ENCODE measurements at regions not wholly inside any gene's neighbourhood (a gene's known extent, or its start where the extent isn't known, plus 50 kb on each side); places are given as distances from the start of the nearest gene placed in this dataset.

- no peak for DNase-seq (ENCODE audit: low spot score)
- no peaks in the 10 kb centered on the region for H3K9me3 ChIP-seq (ENCODE audit: severe bottlenecking)
- H3K4me1 ChIP-seq (ENCODE audit: insufficient read depth, poor library complexity, severe bottlenecking), result peaks cover 29% of the 10 kb centered on the region
- no peaks in the 10 kb centered on the region for H3K27me3 ChIP-seq (ENCODE audit: insufficient read depth, poor library complexity, severe bottlenecking)
- H3K4me3 ChIP-seq (ENCODE audit: severe bottlenecking), result no peak overlapping the region
- H3K27ac ChIP-seq (ENCODE audit: poor library complexity, severe bottlenecking), result no peak overlapping the region
- ATAC-seq (ENCODE audit: low read depth), result no peak
- TF ChIP-seq CTCF (IDR thresholded peaks at IDR 0.05; ENCODE audit: poor library complexity, severe bottlenecking), result peak; percentile 27
- H3K36me3 ChIP-seq (ENCODE audit: low read depth), result no peaks in the 10 kb centered on the region
Observed at GRCh38 chr15:70265466-70265978, 167.8 kb upstream of the TLE3 start.

- no peaks in the 10 kb centered on the region for H3K36me3 ChIP-seq (ENCODE audit: low read depth)
- H3K27ac ChIP-seq (ENCODE audit: poor library complexity, severe bottlenecking), result no peak overlapping the region
- H3K4me3 ChIP-seq (ENCODE audit: severe bottlenecking), result no peak overlapping the region
- no peaks in the 10 kb centered on the region for H3K9me3 ChIP-seq (ENCODE audit: severe bottlenecking)
- no peak for DNase-seq (ENCODE audit: low spot score)
- ATAC-seq (ENCODE audit: low read depth), result no peak
- no peak for TF ChIP-seq CTCF (IDR thresholded peaks at IDR 0.05; ENCODE audit: poor library complexity, severe bottlenecking)
- H3K4me1 ChIP-seq (ENCODE audit: insufficient read depth, poor library complexity, severe bottlenecking), result peaks cover 23% of the 10 kb centered on the region
- no peaks in the 10 kb centered on the region for H3K27me3 ChIP-seq (ENCODE audit: insufficient read depth, poor library complexity, severe bottlenecking)
Observed at GRCh38 chr15:70264738-70265465, 167.2 kb upstream of the TLE3 start.

GRCh38 chr15:70264014-70264582 is 166.4 kb upstream of the TLE3 start:
- peaks cover 15% of the 10 kb centered on the region for H3K4me1 ChIP-seq (ENCODE audit: insufficient read depth, poor library complexity, severe bottlenecking)
- H3K27ac ChIP-seq (ENCODE audit: poor library complexity, severe bottlenecking), result no peak overlapping the region
- H3K4me3 ChIP-seq (ENCODE audit: severe bottlenecking), result no peak overlapping the region
- no peak for ATAC-seq (ENCODE audit: low read depth)
- no peak for DNase-seq (ENCODE audit: low spot score)
- H3K36me3 ChIP-seq (ENCODE audit: low read depth), result no peaks in the 10 kb centered on the region
- H3K9me3 ChIP-seq (ENCODE audit: severe bottlenecking), result no peaks in the 10 kb centered on the region
- H3K27me3 ChIP-seq (ENCODE audit: insufficient read depth, poor library complexity, severe bottlenecking), result no peaks in the 10 kb centered on the region
- no peak for TF ChIP-seq CTCF (IDR thresholded peaks at IDR 0.05; ENCODE audit: poor library complexity, severe bottlenecking)

DNA sequence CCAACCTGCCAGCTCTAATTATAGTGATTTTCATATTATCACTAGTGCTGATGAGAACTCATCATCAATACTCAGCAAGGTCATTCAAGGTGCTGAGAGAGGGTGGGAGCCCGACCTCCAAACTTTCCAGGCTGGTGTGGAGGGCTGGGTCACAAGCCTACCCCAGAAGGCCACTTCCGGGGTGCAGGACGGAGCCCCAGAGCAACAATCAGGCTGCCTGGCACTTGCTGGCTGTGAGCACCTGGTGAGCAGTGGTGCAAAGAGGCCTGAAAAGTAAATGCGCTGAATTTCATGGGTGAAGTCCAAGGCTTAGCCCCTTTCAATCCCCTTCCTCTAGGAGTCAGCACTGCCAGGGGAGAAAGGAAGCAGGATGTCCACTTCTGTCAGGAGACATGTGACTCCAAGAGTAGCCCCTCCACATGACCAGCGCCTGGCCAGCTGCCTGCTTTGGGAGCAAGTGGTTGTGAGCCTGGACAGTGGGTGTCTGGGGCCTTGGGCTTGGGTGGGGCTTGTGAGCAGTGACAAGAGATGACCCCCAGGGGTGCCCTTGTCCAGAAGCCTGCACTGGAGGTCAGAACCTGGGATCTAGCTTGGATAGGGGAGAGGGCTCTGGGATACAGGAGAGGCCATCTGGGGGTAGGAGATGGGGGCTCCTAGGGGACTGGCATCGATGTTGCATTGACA is 165.0 kb upstream of the TLE3 start:
- ATAC-seq (ENCODE audit: low read depth) (no peak), DNase-seq (ENCODE audit: low spot score) (no peak)
- Histone ChIP-seq H3K27ac (ENCODE audit: poor library complexity, severe bottlenecking) (no peak overlapping the region), H3K4me1 (ENCODE audit: insufficient read depth, poor library complexity, severe bottlenecking) (peaks cover 1% of the 10 kb centered on the region), H3K27me3 (ENCODE audit: insufficient read depth, poor library complexity, severe bottlenecking) (no peaks in the 10 kb centered on the region), H3K4me3 (ENCODE audit: severe bottlenecking) (no peak overlapping the region), H3K36me3 (ENCODE audit: low read depth) (no peaks in the 10 kb centered on the region), H3K9me3 (ENCODE audit: severe bottlenecking) (no peaks in the 10 kb centered on the region)
- TF ChIP-seq CTCF (IDR thresholded peaks at IDR 0.05; ENCODE audit: poor library complexity, severe bottlenecking), result no peak
